8988T (cell line): ENCODE measurements at regions not wholly inside any gene's neighbourhood (a gene's known extent, or its start where the extent isn't known, plus 50 kb on each side); places are given as distances from the start of the nearest gene placed in this dataset.
"Not testable (repeated sequence)": the region's sequence is repeated elsewhere in the genome, so short reads cannot be mapped to it uniquely, and the experiment has no call there.

Experiments used
- DNase-seq: peaks from one replicate; pipeline ENCODE4 v3.0.0; 2011

GRCh38 chr3:193909387-193909786 lies 226.6 kb upstream of the HES1 start:
- no peak for DNase-seq

- no peak for DNase-seq
Measured at GRCh38 chr3:193910310-193910709, 225.6 kb upstream of the HES1 start.

DNA sequence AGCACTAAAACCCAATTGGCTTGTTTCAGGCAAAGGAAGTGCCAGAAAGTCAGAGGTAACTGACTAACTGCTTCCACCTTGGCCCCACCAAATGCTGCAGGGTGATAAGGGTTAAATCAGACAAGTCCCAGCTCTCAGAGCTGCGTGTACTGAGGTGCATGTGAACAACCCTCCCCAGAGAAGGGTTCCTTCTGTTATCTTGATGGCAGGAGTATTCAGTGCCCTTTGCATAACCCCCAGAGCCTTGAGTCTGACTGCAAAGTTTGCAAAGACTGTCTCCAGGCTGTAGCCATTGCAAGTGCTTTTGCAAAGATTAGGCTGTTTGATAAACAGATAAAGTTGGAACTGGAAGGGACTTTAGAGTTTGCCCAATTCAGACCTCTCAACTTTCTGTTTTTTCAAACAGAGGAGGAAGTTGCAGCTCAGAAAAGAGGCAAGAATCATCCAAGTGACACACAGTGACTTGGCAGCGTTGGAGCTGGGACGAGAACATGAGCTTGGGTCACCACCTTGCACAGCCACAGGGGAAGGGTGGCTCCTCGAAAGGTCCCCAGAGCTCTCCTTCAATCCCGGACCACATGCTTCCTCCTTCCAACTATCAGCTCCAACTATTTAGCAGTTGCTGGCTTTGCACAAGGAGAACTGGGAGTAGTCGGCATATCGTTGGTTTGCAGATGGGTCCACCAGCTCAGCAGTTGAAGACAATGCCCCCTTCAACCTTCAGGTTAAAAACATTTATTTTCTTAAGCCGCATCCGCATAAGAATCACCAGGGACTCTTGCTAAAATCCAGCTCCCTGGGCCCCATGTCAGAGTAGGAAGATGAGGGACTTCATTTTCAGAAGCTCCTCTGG lies 224.8 kb upstream of the HES1 start:
- no peak for DNase-seq

GRCh38 chr3:193911784-193912340 lies 224.1 kb upstream of the HES1 start:
- no peak for DNase-seq

DNA sequence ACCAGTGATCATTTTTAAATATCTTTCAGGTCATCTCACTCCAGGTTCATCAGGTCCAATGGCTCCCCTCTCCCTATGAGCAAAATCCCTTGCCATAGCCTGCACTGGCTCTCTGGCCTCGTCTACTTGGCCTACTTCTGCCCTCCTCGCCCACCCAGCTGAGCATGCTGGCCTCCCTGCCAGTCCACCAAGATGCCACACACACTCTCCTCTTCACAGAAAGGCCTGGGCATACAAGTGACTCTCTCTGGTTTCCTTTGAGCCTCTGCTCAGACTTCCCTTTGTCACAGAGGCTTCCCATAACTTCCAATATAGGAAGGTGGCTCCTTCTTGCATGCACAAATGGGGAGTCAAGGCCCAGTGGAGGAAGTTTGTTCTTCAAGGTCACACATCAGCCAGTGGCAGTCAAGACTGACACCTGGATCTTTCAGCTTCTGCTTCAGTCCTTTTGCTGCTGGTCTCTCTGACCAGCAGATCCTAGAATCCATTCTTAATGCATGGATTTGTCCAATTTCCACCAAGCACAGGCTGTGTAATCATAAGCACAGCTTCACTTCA lies 223.2 kb upstream of the HES1 start:
- no peak for DNase-seq

- no peak for DNase-seq
Measured at GRCh38 chr3:193914602-193915001, 221.3 kb upstream of the HES1 start.

- DNase-seq: no peak
Measured at GRCh38 chr3:193915099-193915498, 220.8 kb upstream of the HES1 start.

DNA sequence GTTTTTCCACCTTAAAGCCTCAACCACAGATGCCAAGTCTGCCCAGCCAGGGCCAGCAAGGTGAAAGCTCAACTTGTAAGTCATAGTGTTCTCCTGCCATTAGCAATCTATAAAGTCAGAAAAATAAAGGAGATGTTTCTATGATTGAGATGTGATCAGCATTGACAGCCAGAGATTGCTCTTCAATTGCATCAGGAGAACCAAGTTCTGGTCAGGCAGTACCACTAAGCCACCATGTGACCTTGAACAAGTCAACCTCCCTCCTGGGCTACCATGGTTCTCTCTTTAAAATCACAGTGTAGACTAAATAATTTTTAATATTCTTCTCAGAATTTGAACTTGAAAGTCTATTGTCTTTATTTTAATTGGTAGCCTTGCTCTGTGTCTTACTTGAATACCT lies 220.3 kb upstream of the HES1 start:
- DNase-seq: no peak

DNA sequence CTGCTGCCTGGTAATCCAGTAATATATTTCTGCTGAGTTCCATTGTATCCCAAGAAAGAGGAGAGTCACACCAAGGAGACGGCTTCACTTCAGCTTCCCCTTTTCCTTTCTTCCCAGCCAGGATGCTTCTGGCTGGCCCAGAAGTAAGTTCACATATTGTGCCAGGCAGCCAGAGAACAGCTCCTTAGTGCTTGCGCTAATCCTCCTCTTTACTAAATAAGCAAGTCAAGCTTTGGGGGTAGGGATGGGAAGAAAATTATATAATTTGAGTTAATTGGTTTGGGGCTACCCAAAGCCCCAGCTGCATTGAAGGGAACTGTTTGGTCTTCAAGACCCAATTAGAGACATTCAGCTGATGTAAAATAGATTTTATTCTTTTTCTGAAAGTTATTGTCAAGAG lies 218.8 kb upstream of the HES1 start:
- DNase-seq: no peak

GRCh38 chr3:193921465-193921864 lies 214.5 kb upstream of the HES1 start:
- no peak for DNase-seq

DNA sequence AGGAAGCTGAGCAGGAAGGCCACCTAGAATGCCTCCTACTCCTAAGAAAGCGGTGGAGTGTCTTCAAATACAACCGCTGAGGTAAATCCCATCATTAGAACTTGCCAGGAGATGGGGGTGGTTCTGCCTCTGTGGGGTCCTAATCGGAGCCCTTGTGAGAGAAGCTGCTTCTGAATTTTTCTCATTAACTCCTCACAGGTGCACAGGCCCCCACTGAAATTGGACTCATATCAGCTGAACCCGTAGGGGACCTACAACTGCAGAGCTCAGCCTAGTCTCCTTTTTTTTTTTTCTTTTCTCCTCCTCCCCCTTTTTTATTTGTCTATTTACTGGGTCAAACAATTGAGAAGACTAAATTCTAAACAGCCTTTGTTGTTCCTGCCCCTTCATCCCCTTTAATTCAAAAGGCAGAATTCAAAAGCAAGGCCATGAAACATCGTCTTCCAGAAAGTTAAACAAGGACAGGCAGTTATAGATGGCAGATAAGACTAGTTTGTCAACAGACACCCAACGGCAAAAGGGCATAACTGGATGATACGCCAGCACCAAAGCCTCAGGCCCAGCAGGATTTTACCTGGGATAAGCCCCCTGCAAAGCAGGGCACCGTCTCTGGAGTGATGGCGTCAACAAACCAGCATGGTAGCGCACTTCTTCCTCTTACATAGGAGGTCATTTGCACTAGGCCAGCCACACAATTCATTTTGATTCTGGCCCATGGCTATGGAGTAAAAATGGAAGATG lies 213.7 kb upstream of the HES1 start:
- DNase-seq: no peak

GRCh38 chr3:193923958-193924357 lies 212.0 kb upstream of the HES1 start:
- not testable (repeated sequence) for DNase-seq

DNA sequence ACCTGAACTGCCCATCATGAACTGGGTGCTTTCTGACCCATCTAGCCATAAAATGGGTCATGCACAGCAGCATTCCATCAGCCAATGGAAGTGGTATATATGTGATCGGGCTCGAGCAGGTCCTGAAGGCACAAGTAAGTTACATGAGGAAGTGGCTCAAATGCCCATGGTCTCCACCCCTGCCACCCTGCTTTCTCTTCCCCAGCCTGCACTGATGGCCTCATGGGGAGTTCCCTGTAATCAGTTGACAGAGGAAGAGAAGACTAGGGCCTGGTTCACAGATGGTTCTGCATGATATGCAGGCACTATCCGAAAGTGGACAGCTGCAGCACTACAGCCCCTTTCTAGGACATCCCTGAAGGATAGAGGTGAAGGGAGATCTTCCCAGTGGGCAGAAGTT lies 209.9 kb upstream of the HES1 start:
- not testable (repeated sequence) for DNase-seq

DNA sequence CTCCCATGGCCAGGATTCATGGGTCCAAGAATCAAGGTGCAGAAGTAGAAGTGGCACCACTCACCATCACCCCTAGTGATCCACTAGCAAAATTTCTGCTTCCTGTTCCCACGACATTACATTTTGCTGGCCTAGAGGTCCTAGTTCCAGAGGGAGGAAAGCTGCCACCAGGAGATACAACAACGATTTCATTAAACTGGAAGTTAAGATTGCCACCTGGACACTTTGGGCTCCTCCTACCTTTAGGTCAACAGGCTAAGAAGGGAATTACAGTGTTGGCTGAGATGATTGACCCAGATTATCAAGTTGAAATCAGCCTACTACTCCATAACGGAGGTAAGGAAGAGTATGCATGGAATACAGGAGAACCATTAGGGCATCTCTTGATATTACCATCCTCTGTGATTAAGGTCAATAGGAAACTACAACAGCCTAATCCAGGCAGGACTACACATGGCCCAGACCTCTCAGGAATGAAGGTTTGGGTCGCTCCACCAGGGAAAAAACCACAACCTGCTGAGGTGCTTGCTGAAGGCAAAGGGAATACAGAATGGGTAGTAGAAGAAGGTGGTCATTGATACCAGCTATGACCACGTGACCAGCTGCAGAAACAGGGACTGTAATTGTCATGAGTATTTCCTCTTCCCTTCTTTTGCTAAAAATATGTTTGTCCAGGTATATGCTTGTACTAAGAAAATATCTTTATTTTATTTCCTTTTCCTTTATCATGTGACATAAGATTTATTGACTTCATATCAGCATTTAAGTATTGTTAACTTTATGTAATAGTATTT lies 208.3 kb upstream of the HES1 start:
- DNase-seq: not testable (repeated sequence)

GRCh38 chr3:193928354-193929209 lies 207.4 kb upstream of the HES1 start:
- no peak for DNase-seq

DNA sequence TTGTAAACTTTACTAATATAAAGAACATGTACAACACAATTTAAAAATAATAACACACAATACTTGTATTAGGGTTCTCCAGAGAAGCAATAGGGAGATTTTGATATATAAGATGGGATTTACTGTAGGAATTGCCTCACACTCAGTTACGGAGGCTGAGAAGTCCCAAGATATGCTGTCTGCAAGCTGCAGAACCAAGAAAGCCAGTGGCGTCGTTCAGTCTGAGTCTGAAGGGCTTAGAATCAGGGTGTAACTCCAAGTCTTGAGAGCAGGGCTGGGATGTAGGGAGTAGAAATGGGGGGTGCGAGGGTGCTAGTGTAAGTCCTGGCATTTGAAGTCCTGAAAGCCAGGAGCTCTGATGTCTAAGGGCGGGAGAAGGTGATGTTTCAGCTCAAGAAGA lies 206.6 kb upstream of the HES1 start:
- no peak for DNase-seq

- no peak for DNase-seq
Measured at GRCh38 chr3:193929921-193930646, 205.9 kb upstream of the HES1 start.

DNA sequence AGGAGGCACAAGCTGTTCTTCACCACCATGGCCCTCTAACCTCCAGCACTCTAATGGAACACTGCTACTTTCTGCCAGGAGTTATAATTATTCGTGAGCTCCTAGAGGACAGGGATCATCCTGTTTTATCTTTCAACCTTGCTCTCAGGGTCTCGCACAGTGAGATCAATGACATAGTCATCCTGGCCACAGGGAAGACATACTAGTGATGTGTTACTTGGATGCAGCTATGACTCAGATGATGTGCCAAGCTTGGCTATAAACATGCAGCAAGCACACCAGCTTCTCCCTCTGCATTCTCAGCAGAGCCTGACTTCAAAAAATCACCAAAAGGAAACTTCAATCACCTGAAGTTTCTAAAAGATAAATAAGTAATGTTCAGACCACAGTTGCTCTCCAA lies 203.8 kb upstream of the HES1 start:
- no peak for DNase-seq

- DNase-seq: no peak
Measured at GRCh38 chr3:193932576-193932975, 203.4 kb upstream of the HES1 start.

- no peak for DNase-seq
Measured at GRCh38 chr3:193933451-193933850, 202.5 kb upstream of the HES1 start.

GRCh38 chr3:193935916-193936315 lies 200.0 kb upstream of the HES1 start:
- no peak for DNase-seq
